Fibroblast of skin of right biceps (primary cell): ENCODE measurements at regions not wholly inside any gene's neighbourhood (a gene's known extent, or its start where the extent isn't known, plus 50 kb on each side); places are given as distances from the start of the nearest gene placed in this dataset.
"Not testable (repeated sequence)": the region's sequence is repeated elsewhere in the genome, so short reads cannot be mapped to it uniquely, and the experiment has no call there.

Experiments
- DNase-seq: peaks from one replicate; pipeline ENCODE4 v3.0.0-alpha.2; 2013

- no peak for DNase-seq
Observed at GRCh38 chr21:41585199-41585994, 77.4 kb upstream of the TMPRSS2 start.

GRCh38 chr21:41584603-41585176 is 76.7 kb upstream of the TMPRSS2 start:
- no peak for DNase-seq

GRCh38 chr21:41583274-41583790 is 75.4 kb upstream of the TMPRSS2 start:
- no peak for DNase-seq

- no peak for DNase-seq
Observed at GRCh38 chr21:41582866-41583265, 74.9 kb upstream of the TMPRSS2 start.

- DNase-seq, result no peak
Observed at GRCh38 chr21:41582298-41582840, 74.4 kb upstream of the TMPRSS2 start.

- DNase-seq, result no peak
Observed at GRCh38 chr21:41581592-41582228, 73.8 kb upstream of the TMPRSS2 start.

GRCh38 chr21:41580758-41581554 is 73.0 kb upstream of the TMPRSS2 start:
- no peak for DNase-seq

GRCh38 chr21:41579692-41580091 is 71.7 kb upstream of the TMPRSS2 start:
- no peak for DNase-seq

GRCh38 chr21:41578716-41579115 is 70.8 kb upstream of the TMPRSS2 start:
- DNase-seq, result no peak

GRCh38 chr21:41578083-41578482 is 70.1 kb upstream of the TMPRSS2 start:
- no peak for DNase-seq

GRCh38 chr21:41576013-41576615 is 68.2 kb upstream of the TMPRSS2 start:
- no peak for DNase-seq

- DNase-seq, result no peak
Observed at GRCh38 chr21:41573902-41574690, 66.1 kb upstream of the TMPRSS2 start.

- no peak for DNase-seq
Observed at GRCh38 chr21:41571938-41572510, 64.1 kb upstream of the TMPRSS2 start.

GRCh38 chr21:41570791-41571355 is 62.9 kb upstream of the TMPRSS2 start:
- DNase-seq, result no peak

- no peak for DNase-seq
Observed at GRCh38 chr21:41568606-41569385, 60.8 kb upstream of the TMPRSS2 start.

- DNase-seq, result no peak
Observed at GRCh38 chr21:41567901-41568510, 60.0 kb upstream of the TMPRSS2 start.

- not testable (repeated sequence) for DNase-seq
Observed at GRCh38 chr21:41567237-41567636, 59.3 kb upstream of the TMPRSS2 start.

- no peak for DNase-seq
Observed at GRCh38 chr21:41566500-41567014, 58.6 kb upstream of the TMPRSS2 start.

GRCh38 chr21:41565550-41565949 is 57.6 kb upstream of the TMPRSS2 start:
- DNase-seq, result no peak
